NK-92 treated with Interleukin-12 subunit alpha and Interleukin-12 subunit beta, amount 100 ng/mL, for 24 hours (cell line): ENCODE measurements at regions not wholly inside any gene's neighbourhood (a gene's known extent, or its start where the extent isn't known, plus 50 kb on each side); places are given as distances from the start of the nearest gene placed in this dataset.
A peak's percentile ranks its signal among the peaks of the same experiment; 100 is the strongest.

Experiments
- DNase-seq: peaks from one replicate; lab custom pipeline; 2025; lab: John Stamatoyannopoulos, UW

GRCh38 chr6:41429506-41430504, 94.4 kb downstream of the NCR2 start:
- no peak for DNase-seq

DNA sequence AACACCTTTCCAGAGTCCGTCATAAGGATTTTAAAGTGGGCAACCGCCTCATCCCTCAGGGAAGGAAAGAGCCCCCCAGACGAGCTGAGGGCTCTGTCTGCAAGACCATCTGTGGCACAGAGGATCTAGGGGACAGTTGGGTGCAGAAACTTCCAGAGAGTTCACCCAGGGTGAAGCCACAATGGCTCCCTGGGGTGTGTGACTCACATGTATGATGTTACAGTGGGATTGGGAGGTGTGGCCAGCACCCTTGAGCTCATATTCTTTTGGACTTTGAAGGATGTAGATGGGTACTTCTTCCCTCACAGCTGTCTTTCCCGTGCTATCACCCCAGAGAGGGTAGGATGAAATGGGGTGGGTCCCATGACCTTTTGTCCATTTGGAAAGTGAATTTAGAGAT, 95.5 kb downstream of the NCR2 start:
- no peak for DNase-seq

DNA sequence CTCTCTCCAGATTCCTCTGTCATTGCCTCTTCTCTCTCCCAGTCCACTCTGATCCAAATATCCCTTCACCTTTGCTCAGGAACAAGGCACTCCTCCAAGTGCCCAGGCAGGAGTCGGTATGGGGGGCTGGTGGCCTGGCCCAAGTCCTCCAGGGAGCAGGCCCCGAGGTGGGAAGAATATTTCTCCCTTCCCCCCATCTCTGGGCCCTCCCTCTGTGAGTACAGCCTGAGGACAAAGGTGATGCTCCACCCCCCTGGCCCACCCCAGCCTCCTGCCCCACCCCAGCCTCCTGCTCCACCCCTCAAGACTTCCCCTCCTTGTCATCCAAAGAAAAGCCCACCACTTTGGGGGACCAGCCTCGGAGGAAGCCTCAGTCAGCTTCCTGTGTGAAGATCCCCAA, 96.9 kb downstream of the NCR2 start:
- no peak for DNase-seq

DNA sequence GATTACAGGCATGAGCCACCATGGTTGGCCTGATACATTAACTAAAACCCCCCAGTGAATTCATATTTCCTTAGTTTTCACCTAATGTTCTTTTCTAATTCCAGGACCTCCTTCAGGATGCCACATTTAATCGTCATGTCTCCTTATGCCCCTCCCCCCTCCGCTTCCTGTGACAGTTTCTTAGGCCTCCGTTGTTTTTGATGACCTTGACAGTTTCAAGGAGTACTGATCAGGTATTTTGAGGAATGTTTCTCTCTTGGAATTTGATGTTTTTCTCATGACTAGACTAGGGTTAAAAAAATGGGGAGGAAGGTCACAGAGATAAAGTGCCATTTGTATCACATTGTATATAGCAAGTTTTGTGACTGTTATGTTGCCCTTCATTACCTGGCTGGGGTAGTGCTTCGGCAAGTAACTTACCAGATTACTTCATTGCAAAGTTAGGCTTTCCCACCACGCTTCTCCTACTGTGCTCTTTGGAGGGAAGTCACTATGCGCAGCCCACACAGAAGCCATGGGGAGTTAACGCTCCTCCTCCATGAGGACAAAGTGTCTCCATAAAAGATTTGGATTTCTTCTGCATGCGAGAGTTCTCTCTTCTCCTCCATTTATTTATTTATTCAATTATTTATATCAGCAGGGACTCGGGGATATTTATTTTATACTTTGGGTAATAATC, 99.5 kb downstream of the NCR2 start:
- no peak for DNase-seq

DNA sequence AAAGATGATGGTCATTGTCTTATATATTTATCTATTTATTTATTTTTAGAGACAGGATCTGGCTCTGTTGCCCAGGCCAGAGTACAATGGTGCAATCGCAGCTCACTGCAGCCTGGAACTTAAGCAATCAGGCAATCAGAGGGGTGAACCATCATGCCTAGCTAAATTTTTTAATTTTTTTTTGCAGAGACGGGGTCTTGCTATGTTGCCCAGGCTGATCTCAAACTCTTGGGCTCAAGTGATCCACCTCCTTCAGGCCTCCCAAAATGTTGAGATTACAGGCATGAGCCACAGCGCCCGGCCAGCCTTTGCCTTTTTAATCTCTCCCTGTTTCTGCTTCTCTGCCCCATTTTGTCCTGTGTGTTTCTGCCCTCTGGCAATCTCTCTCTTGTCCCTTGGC, 102.2 kb downstream of the NCR2 start:
- DNase-seq, result no peak

DNA sequence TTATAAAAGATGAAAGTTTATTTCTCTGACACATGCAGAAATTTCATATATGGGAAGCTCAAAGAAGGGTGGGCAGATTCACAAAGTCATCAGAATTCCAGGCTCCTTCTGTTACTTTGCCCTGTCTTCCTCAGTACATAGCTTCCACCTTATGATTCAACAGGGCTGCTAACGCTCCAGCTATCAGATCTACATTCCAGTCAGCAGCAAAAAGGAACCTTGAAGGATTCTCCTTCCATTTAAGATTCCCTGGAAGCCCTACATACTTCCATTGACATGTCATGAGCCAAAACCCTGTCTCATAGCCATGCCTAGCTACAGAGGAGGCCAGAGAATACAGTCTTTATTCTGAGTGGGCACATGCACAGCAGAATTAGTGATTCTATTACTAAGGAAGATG, 103.3 kb downstream of the NCR2 start:
- DNase-seq, result no peak

GRCh38 chr6:41439524-41440418, 104.4 kb downstream of the NCR2 start:
- DNase-seq, result peak; percentile 45

GRCh38 chr6:41440958-41441357, 105.2 kb upstream of the FOXP4 start:
- DNase-seq, result no peak

- DNase-seq, result no peak
These were observed 104.4 kb upstream of the FOXP4 start for GRCh38 chr6:41441598-41442351.

GRCh38 chr6:41442352-41442672, 103.9 kb upstream of the FOXP4 start:
- no peak for DNase-seq

DNA sequence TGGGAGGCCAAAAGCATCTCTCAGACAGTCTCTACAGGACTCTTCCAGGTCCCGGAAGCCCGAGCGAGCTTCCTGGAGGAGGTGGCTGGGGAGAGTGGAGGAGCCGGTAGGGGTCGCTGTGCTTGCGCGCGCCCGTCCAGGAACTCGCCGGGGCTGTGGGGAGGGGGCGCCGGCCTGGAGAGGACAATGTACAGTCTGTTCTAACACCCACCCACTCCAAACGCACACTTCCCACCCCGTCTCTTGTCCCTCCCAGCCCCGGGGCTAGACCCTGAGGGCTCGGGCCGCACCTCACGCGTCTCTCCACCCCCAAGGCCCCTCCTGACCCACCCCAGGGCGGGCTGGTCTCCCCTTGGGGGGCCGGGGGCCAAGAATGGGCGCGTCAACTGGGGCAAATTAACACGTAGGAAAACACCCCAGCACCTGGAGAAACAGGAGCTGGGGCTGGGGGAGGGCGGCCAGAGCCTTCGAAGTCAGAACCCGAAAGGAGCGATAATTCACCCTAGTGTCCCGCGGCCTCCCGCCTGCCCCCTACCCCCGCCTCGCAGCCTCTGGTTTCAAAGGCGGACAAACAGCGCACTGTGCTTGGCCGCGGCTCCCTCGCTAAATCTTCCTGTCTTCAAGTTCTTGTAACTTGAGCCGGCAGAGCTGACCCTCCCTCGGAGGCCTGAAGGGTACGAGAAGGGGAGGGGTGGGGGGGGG, 103.2 kb upstream of the FOXP4 start:
- no peak for DNase-seq

DNA sequence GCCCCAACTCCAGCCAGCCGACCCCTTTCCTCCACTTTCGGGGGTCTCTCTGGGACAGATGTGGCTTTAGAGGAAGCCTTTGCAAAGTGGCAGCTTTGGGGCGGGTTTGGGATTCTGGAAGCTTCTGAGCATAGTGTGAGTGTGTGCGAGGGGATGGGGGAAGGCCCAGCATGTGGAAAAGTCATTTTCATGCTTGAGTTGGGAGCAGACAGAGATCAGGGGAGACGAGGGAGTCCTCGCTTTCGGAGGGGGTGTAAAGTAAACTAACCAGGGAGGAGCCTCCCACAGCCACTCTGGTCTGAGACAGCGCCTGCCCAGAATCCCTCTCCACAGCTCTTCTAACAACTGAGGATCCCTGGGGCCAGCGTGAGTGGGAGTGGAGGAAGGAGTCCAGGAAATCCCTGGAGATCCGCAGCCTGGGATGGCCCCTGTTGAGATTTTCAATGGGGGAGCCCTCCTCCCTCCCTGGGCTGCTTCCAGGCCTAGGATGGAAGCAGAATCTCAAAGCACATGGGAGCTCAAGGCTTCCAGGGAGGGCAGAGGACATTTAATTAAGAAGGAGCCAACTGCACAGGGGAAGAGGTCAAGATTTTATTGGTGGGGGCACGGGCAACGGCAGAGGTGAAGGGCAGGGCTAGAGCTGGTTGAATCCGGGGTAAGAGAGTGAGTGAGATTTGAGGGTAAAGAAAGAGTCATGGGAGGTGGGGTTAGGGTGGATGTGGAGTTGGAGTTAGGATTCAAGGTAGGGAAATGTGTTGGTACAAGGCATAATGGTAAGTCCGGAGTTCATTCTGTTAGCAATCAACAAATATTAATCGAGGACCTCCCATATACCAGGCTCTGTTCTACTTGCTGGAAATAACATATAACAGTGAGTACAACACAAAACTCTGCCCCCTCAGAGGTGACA, 102.3 kb upstream of the FOXP4 start:
- no peak for DNase-seq

DNA sequence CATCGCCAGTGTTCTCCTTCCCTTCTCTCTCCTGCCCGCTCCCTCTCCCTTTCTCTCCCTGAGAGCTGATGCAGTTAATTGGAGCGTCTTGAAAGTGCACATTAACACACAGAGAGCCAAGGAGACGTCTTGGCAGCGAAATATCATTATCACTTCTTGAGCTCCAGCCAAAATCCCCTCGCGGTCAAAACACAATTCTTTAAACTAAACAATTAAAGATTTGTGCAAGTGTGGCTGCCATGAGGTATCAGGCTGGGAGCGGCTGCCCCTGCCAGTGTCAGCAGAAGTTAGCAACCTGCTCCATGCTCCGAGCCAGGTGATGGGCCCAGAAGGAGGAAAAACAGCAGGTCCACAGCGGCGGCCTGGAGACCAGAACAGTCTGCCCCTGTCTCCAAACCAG, 100.9 kb upstream of the FOXP4 start:
- no peak for DNase-seq

DNA sequence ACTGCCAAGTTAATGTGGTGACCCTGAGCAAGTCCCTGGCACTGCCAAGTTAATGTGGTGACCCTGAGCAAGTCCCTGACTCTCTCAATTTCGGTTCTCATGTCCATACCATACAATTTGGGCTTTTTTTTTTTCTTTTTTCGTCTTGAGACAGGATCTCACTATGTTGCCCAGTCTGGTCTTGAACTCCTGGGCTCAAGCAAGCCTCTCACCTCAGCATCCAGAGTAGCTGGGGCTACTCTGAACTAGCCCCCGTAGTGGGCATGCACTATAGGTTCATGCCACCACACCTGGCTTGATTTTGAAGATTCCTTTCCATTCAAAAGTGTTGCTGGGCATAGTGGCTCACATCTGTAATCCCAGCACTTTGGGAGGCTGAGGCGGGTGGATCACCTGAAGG, 100.0 kb upstream of the FOXP4 start:
- DNase-seq, result no peak

- no peak for DNase-seq
These were observed 99.2 kb upstream of the FOXP4 start for GRCh38 chr6:41446907-41447545.

DNA sequence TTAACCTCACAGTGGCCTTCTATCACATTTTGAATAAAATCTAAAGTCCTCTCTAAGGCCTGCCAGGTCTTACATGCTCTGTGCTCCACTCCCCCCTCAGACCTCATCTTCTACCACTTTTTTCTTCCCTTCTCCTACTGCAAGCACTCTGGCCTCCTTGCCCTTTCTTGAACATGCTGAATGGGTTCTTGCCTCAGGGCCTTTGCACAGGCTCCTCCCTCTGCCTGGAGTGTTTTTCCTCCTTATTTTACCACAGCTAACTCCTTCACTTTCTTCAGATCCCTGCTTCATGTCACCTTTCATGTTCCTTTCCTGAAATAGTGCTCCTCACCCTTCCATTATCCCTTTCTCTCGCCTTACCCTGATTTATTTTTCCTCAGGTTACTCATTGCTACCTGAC, 97.9 kb upstream of the FOXP4 start:
- no peak for DNase-seq

DNA sequence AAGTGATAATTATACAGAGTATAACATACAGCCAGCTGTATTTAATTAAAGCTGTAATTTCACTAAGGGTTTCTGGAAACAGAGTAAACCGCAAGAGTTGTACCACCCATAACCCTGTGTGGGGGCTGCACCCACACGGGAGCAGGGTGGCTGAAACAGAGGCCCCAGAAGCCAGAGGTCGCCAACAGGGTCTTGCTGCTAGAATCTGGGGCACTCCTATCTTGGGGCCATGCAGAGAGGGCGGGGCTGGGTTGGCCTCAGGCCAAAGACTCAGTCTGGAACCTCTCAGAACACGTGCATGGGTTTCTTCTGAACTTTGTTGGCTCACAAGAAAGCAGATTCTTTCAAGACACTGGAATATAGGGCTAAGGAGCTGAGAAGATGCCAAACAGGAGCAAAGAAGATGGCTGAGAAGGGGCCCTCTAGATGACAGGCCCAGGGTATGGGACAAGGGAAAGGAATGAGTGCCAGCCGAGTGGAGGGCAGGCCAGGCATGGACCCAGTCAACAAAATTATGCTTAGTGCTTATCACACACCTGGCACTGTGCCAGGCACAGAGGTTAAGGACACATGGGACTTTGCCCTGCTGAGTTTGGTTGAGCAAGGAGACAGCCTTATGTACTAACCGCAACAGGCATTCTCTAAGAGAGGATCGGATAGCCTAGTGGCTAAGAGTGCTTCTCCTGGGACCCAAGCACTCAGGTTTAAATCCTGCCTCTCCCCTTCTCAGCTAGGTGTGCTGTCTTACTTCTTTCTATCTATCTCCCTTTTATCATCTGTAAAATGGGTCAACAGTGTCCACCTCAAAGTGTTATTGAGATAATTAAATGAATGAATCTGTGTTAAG, 96.6 kb upstream of the FOXP4 start:
- DNase-seq, result no peak

DNA sequence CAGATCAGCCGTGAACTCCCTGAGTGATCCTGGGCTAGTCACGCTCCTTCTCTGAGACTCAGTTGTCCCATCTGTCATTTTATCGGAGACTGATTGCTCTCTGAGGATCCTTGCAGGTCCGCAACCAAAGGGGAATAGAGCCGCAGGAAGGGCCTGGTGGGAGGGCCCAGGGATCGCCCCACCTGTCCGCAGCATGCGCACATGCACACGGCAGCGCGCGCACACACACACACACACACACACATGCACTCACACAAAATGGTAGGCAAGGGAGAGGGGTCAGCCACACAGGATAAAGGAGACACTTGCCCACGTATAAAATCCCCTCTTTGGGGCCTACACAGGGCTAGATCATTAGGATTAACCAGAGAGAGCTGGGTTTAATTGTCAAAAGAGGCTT, 95.6 kb upstream of the FOXP4 start:
- DNase-seq, result no peak

DNA sequence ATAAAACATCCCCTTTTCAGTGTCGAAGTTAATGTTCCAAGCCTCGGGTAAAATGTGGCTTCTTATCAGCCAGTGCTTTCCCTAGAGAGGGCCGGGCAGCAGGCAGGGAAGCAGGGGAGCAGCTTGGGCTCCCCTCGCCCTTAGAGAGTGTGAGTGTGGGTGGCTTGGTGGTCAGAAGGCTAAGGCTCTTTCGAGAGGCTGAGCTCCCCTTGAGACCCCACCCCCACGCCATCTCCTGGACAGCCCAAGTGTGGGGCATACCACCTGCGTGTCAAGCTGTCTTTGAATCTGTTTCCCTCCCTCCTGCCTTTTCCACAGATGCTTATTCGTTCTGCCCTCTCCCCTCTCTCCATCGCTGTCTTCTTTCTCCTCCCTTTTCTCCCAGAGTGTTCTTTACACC, 95.1 kb upstream of the FOXP4 start:
- no peak for DNase-seq
